WERI-Rb-1 (cell line): ENCODE measurements at regions not wholly inside any gene's neighbourhood (a gene's known extent, or its start where the extent isn't known, plus 50 kb on each side); places are given as distances from the start of the nearest gene placed in this dataset.

Source experiments
- DNase-seq: peaks from one replicate; pipeline ENCODE4 v3.0.0-alpha.2; 2020
- H3K27ac ChIP-seq: fragments of 250-450 bp; sonication (Bioruptor Pico); 2 replicates; pipeline ENCODE4 v1.5.1; 2020; ENCODE audit warnings: mild to moderate bottlenecking, moderate library complexity
- H3K27me3 ChIP-seq: fragments of 250-450 bp; sonication (Bioruptor Pico); 2 replicates; pipeline ENCODE4 v1.5.1; 2021; ENCODE audit warnings: mild to moderate bottlenecking, low read depth, moderate library complexity; ENCODE audit not compliant: insufficient read depth, severe bottlenecking
- H3K36me3 ChIP-seq: fragments of 250-450 bp; sonication (Bioruptor Pico); 2 replicates; pipeline ENCODE4 v1.5.1; 2020; ENCODE audit warnings: mild to moderate bottlenecking, moderate library complexity
- H3K4me3 ChIP-seq: 2 replicates; pipeline ENCODE4 v1.5.1; 2011; ENCODE audit warnings: low read depth, mild to moderate bottlenecking, control low read depth, low read length
- H3K9me3 ChIP-seq: fragments of 250-450 bp; sonication (Bioruptor Pico); 2 replicates; pipeline ENCODE4 v1.5.1; 2021; ENCODE audit warnings: mild to moderate bottlenecking, moderate library complexity; ENCODE audit not compliant: severe bottlenecking
- CTCF ChIP-seq: IDR thresholded peaks from 2 replicates; pipeline ENCODE4 v1.5.1; 2011; ENCODE audit warnings: low read depth, mild to moderate bottlenecking, control low read depth, inconsistent platforms, low read length

- Histone ChIP-seq H3K4me3 (no peak overlapping the region), H3K9me3 (no peaks in the 10 kb centered on the region), H3K27me3 (no peaks in the 10 kb centered on the region), H3K27ac (no peak overlapping the region), H3K36me3 (no peaks in the 10 kb centered on the region)
- TF ChIP-seq CTCF: no peak
- DNase-seq: no peak
Measured at GRCh38 chr3:22469995-22470394, 719.0 kb upstream of the ZNF385D start.

DNA sequence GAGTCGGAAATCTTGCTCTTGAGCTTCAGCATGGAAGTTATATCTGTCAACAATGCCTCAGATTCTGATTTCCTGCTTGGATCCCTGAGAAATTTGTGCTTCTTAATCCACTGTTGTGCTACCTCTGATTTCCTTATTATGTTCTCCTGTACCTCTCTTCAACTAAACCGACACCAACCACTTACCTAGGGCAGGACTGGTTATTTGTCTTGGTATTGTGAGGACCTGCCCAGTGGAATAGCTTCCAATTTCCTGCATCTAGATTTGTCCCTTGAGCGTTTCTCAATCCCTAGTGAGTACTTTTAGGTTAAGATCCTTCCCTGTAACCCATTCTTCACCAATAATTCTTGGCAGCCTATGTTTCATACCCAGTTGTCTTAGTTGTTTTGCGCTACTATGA, 720.5 kb upstream of the ZNF385D start:
- DNase-seq: no peak
- Histone ChIP-seq H3K36me3 (no peaks in the 10 kb centered on the region), H3K9me3 (no peaks in the 10 kb centered on the region), H3K27me3 (no peaks in the 10 kb centered on the region), H3K4me3 (no peak overlapping the region), H3K27ac (no peak overlapping the region)
- no peak for TF ChIP-seq CTCF

DNA sequence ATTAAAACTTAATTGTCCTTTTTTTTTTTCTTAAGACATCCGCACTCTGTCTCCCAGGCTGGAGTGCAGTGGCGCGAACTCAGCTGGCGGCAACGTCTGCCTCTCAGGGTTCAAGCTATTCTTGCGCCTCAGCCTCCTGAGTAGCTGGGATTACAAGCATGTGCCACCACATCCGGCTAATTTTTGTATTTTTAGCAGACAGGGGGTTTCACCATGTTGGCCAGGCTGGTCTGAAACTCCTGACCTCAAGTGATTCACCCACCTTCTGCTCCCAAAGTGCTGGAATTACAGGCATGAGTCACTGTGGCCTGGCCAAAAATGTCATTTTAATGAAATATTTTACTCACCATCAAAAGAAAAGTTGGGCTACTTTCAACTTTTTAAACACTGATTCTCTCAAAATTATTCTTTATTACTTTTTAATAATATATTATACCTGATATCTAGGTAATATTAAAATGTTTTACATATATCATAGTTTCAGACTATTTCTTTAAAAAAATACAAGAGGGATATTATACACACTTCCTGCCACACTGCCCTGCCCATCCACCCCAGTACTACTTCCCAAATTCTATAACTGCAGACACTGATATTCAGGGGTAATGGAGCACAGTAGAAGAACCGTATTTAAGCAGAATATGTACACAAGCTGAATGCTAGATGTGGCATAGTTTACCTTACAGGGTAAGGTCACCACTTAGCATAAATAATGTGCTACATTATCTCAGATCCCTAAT, 723.9 kb upstream of the ZNF385D start:
- no peaks in the 10 kb centered on the region for H3K36me3 ChIP-seq
- H3K4me3 ChIP-seq: no peak overlapping the region
- H3K27me3 ChIP-seq: no peaks in the 10 kb centered on the region
- no peaks in the 10 kb centered on the region for H3K9me3 ChIP-seq
- no peak for DNase-seq
- no peak overlapping the region for H3K27ac ChIP-seq
- no peak for TF ChIP-seq CTCF

- H3K27ac ChIP-seq: no peak overlapping the region
- H3K4me3 ChIP-seq: no peak overlapping the region
- TF ChIP-seq CTCF: no peak
- no peak for DNase-seq
- no peaks in the 10 kb centered on the region for H3K36me3 ChIP-seq
- H3K27me3 ChIP-seq: no peaks in the 10 kb centered on the region
- H3K9me3 ChIP-seq: no peaks in the 10 kb centered on the region
Measured at GRCh38 chr3:22475665-22476240, 724.7 kb upstream of the ZNF385D start.

GRCh38 chr3:22476976-22477375, 726.0 kb upstream of the ZNF385D start:
- H3K36me3 ChIP-seq: no peaks in the 10 kb centered on the region
- no peak overlapping the region for H3K4me3 ChIP-seq
- no peak overlapping the region for H3K27ac ChIP-seq
- H3K27me3 ChIP-seq: no peaks in the 10 kb centered on the region
- no peak for TF ChIP-seq CTCF
- no peaks in the 10 kb centered on the region for H3K9me3 ChIP-seq
- no peak for DNase-seq

DNA sequence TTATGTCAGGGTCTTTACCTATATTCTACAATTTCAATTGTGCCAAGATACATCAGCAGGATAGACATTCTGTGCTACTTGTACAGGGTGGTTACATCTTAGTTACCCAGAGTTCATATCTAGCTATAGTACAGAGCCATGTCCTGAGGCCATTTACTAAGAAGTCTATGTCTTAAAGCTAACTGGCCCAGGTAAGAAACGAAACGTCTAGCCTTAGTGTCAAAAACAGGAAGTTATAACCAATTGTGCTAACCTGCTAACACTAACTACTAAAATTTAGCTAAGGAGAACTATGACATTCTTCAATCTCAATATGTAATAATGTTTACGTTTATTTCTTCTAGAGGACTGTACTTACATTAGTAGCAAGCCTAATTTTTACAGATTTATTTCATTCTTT, 717.2 kb upstream of the UBE2E2 start:
- H3K9me3 ChIP-seq: no peaks in the 10 kb centered on the region
- H3K27ac ChIP-seq: no peak overlapping the region
- no peaks in the 10 kb centered on the region for H3K36me3 ChIP-seq
- DNase-seq: no peak
- no peak overlapping the region for H3K4me3 ChIP-seq
- H3K27me3 ChIP-seq: no peaks in the 10 kb centered on the region
- no peak for TF ChIP-seq CTCF
